ENCODE measurements at regions not wholly inside any gene's neighbourhood (a gene's known extent, or its start where the extent isn't known, plus 50 kb on each side); places are given as distances from the start of the nearest gene placed in this dataset.
"Not testable (repeated sequence)": the region's sequence is repeated elsewhere in the genome, so short reads cannot be mapped to it uniquely, and the experiment has no call there.

GRCh38 chr11:114938799-114939198 lies 260.5 kb downstream of the NXPE2 start:
- no peak for DNase-seq (ENCODE audit: low spot score)

- DNase-seq (ENCODE audit: low spot score) = no peak
Observed at GRCh38 chr11:114942207-114942606, 263.9 kb downstream of the NXPE2 start.

- DNase-seq (ENCODE audit: low spot score) = no peak
Observed at GRCh38 chr11:114949614-114950351, 271.5 kb downstream of the NXPE2 start.

- DNase-seq (ENCODE audit: low spot score) = peak; percentile 41
Observed at GRCh38 chr11:114953039-114953438, 274.7 kb downstream of the NXPE2 start.

- no peak for DNase-seq (ENCODE audit: low spot score)
Observed at GRCh38 chr11:114955923-114956322, 277.6 kb downstream of the NXPE2 start.

- DNase-seq (ENCODE audit: low spot score) = no peak
Observed at GRCh38 chr11:114956566-114956965, 278.2 kb downstream of the NXPE2 start.

GRCh38 chr11:114959953-114960505 lies 281.7 kb downstream of the NXPE2 start:
- no peak for DNase-seq (ENCODE audit: low spot score)

- not testable (repeated sequence) for DNase-seq (ENCODE audit: low spot score)
Observed at GRCh38 chr11:114960819-114961218, 282.5 kb downstream of the NXPE2 start.

- DNase-seq (ENCODE audit: low spot score) = no peak
Observed at GRCh38 chr11:114964676-114965214, 286.4 kb downstream of the NXPE2 start.

GRCh38 chr11:114970927-114971645 lies 292.8 kb downstream of the NXPE2 start:
- DNase-seq (ENCODE audit: low spot score) = no peak

- no peak for DNase-seq (ENCODE audit: low spot score)
Observed at GRCh38 chr11:114972105-114972504, 293.8 kb downstream of the NXPE2 start.

GRCh38 chr11:114977651-114978050 lies 299.3 kb downstream of the NXPE2 start:
- no peak for DNase-seq (ENCODE audit: low spot score)

GRCh38 chr11:114982141-114982540 lies 303.8 kb downstream of the NXPE2 start:
- no peak for DNase-seq (ENCODE audit: low spot score)

GRCh38 chr11:114984611-114985163 lies 306.4 kb downstream of the NXPE2 start:
- DNase-seq (ENCODE audit: low spot score) = no peak

- DNase-seq (ENCODE audit: low spot score) = no peak
Observed at GRCh38 chr11:114986365-114986764, 308.0 kb downstream of the NXPE2 start.

- DNase-seq (ENCODE audit: low spot score) = no peak
Observed at GRCh38 chr11:114987186-114987760, 308.9 kb downstream of the NXPE2 start.

- no peak for DNase-seq (ENCODE audit: low spot score)
Observed at GRCh38 chr11:114988644-114989043, 310.3 kb downstream of the NXPE2 start.

- no peak for DNase-seq (ENCODE audit: low spot score)
Observed at GRCh38 chr11:114989536-114989935, 311.2 kb downstream of the NXPE2 start.

GRCh38 chr11:115005663-115006062 lies 327.3 kb downstream of the NXPE2 start:
- no peak for DNase-seq (ENCODE audit: low spot score)

- DNase-seq (ENCODE audit: low spot score) = no peak
Observed at GRCh38 chr11:115007851-115008250, 329.5 kb downstream of the NXPE2 start.

- DNase-seq (ENCODE audit: low spot score) = no peak
Observed at GRCh38 chr11:115008799-115009198, 330.5 kb downstream of the NXPE2 start.

- no peak for DNase-seq (ENCODE audit: low spot score)
Observed at GRCh38 chr11:115017529-115017928, 339.2 kb downstream of the NXPE2 start.
